ENCODE measurements at regions not wholly inside any gene's neighbourhood (a gene's known extent, or its start where the extent isn't known, plus 50 kb on each side); places are given as distances from the start of the nearest gene placed in this dataset.

- Histone ChIP-seq H3K36me3 (no peaks in the 10 kb centered on the region), H3K4me3 (no peak overlapping the region), H3K4me1 (no peaks in the 10 kb centered on the region), H3K27me3 (no peaks in the 10 kb centered on the region), H3K27ac (no peak overlapping the region), H3K9me3 (no peaks in the 10 kb centered on the region)
- no peak for DNase-seq (ENCODE audit: low spot score in 2 of 2)
- WGBS, 2 donors: 60 to 66% methylated on average over 4 of the region's 4 CpGs
- TF ChIP-seq POLR2A (IDR thresholded peaks at IDR 0.05): no peak
- TF ChIP-seq CTCF (IDR thresholded peaks at IDR 0.05): no peak
- no peak for TF ChIP-seq EP300 (IDR thresholded peaks at IDR 0.05)
Measured at GRCh38 chr13:63438951-63439350, 2023.3 kb upstream of the PCDH20 start.

- Histone ChIP-seq H3K36me3 (no peaks in the 10 kb centered on the region), H3K9me3 (no peaks in the 10 kb centered on the region), H3K27me3 (no peaks in the 10 kb centered on the region), H3K4me3 (no peak overlapping the region), H3K27ac (no peak overlapping the region), H3K4me1 (no peaks in the 10 kb centered on the region)
- WGBS, 2 donors: 53 to 65% methylated on average over 2 of the region's 2 CpGs
- DNase-seq (ENCODE audit: low spot score in 2 of 2): no peak
- TF ChIP-seq EP300 (IDR thresholded peaks at IDR 0.05) (no peak), CTCF (IDR thresholded peaks at IDR 0.05) (no peak), POLR2A (IDR thresholded peaks at IDR 0.05) (no peak)
Measured at GRCh38 chr13:63436325-63436668, 2020.6 kb upstream of the PCDH20 start.

- 39 to 43% methylated on average over 2 of the region's 2 CpGs for WGBS, 2 donors
- H3K4me1 ChIP-seq: no peaks in the 10 kb centered on the region
- TF ChIP-seq CTCF (IDR thresholded peaks at IDR 0.05): no peak
- no peak for TF ChIP-seq POLR2A (IDR thresholded peaks at IDR 0.05)
- H3K9me3 ChIP-seq: no peaks in the 10 kb centered on the region
- no peak overlapping the region for H3K4me3 ChIP-seq
- no peak overlapping the region for H3K27ac ChIP-seq
- DNase-seq (ENCODE audit: low spot score in 2 of 2): no peak
- H3K36me3 ChIP-seq: no peaks in the 10 kb centered on the region
- H3K27me3 ChIP-seq: no peaks in the 10 kb centered on the region
Measured at GRCh38 chr13:63435667-63436324, 2020.1 kb upstream of the PCDH20 start.

- no peak for DNase-seq (ENCODE audit: low spot score in 2 of 2)
- TF ChIP-seq CTCF (IDR thresholded peaks at IDR 0.05) (no peak), EP300 (IDR thresholded peaks at IDR 0.05) (no peak), POLR2A (IDR thresholded peaks at IDR 0.05) (no peak)
- no peaks in the 10 kb centered on the region for H3K36me3 ChIP-seq
- no peaks in the 10 kb centered on the region for H3K27me3 ChIP-seq
- no peaks in the 10 kb centered on the region for H3K9me3 ChIP-seq
- no peaks in the 10 kb centered on the region for H3K4me1 ChIP-seq
- H3K27ac ChIP-seq: no peak overlapping the region
- H3K4me3 ChIP-seq: no peak overlapping the region
Measured at GRCh38 chr13:63433546-63434150, 2018.0 kb upstream of the PCDH20 start.

- Histone ChIP-seq H3K9me3 (no peaks in the 10 kb centered on the region), H3K36me3 (no peaks in the 10 kb centered on the region), H3K27me3 (no peaks in the 10 kb centered on the region), H3K27ac (no peak overlapping the region), H3K4me3 (no peak overlapping the region), H3K4me1 (no peaks in the 10 kb centered on the region)
- no peak for DNase-seq (ENCODE audit: low spot score in 2 of 2)
- 90 to 94% methylated on average over 2 of the region's 2 CpGs for whole genome bisulfite sequencing, 2 donors
- TF ChIP-seq EP300 (IDR thresholded peaks at IDR 0.05) (no peak), CTCF (IDR thresholded peaks at IDR 0.05) (no peak), POLR2A (IDR thresholded peaks at IDR 0.05) (no peak)
Measured at GRCh38 chr13:63427170-63427569, 2011.5 kb upstream of the PCDH20 start.
